IMR-90 (cell line): ENCODE measurements at regions not wholly inside any gene's neighbourhood (a gene's known extent, or its start where the extent isn't known, plus 50 kb on each side); places are given as distances from the start of the nearest gene placed in this dataset.
A peak's percentile ranks its signal among the peaks of the same experiment; 100 is the strongest.

Source experiments
- ATAC-seq: fragments of 200-7000 bp; cut with Tn5 transposase; 2 replicates; pipeline ENCODE4 v1.9.1; 2020; ENCODE audit warnings: low read depth, mild to moderate bottlenecking, moderate library complexity
- BruUV-seq: library from RNA; stranded (reverse); fragments of 400-500 nt; replicated peaks from 2 replicates; lab custom pipeline; 2021; lab: Mats Ljungman, UMichigan
- CTCF ChIA-PET: fragments of 300-600 bp; formaldehyde crosslinking; extraction: SDS; loops from one replicate; lab custom pipeline; 2021; ENCODE audit warnings: antibody characterized with exemption; lab: Yijun Ruan, JAX
- POLR2A ChIA-PET: fragments of 300-600 bp; sonication (Branson Sonifier 250); formaldehyde crosslinking; loops from one replicate; lab custom pipeline; 2022; ENCODE audit warnings: antibody characterized with exemption; ENCODE audit not compliant: unreplicated experiment; lab: Charles Lee
- DNase-seq: peaks from one replicate; pipeline ENCODE4 v3.0.0; 2013
- H2AFZ ChIP-seq: replicated peaks from 2 replicates; pipeline ENCODE3; 2013; ENCODE audit warnings: low read length, mild to moderate bottlenecking; ENCODE audit not compliant: poor library complexity
- H2AK5ac ChIP-seq: 2 replicates; pipeline ENCODE4 v1.6.1; 2013; ENCODE audit warnings: low read depth, low read length, inconsistent platforms
- H2AK9ac ChIP-seq: replicated peaks from 2 replicates; pipeline ENCODE3; 2013; ENCODE audit warnings: mild to moderate bottlenecking, low read depth, low read length, moderate library complexity; ENCODE audit not compliant: poor library complexity
- H2BK120ac ChIP-seq: 2 replicates; pipeline ENCODE4 v1.6.1; 2013; ENCODE audit warnings: low read depth, low read length, inconsistent platforms
- H2BK15ac ChIP-seq: 3 replicates; pipeline ENCODE4 v1.6.1; 2013; ENCODE audit warnings: low read depth, low read length, inconsistent platforms
- H2BK20ac ChIP-seq: 2 replicates; pipeline ENCODE4 v1.6.1; 2013; ENCODE audit warnings: low read depth, mild to moderate bottlenecking, inconsistent platforms, low read length, moderate library complexity
- H2BK5ac ChIP-seq: 2 replicates; pipeline ENCODE4 v1.6.1; 2013; ENCODE audit warnings: mild to moderate bottlenecking, low read depth, low read length, inconsistent platforms; ENCODE audit not compliant: poor library complexity, severe bottlenecking
- H3K14ac ChIP-seq: replicated peaks from 2 replicates; pipeline ENCODE4 v1.6.1; 2013; ENCODE audit warnings: low read depth, low read length, inconsistent platforms
- H3K18ac ChIP-seq: 2 replicates; pipeline ENCODE4 v1.6.1; 2013; ENCODE audit warnings: low read depth, low read length, control low read depth
- H3K23ac ChIP-seq: 2 replicates; pipeline ENCODE4 v1.6.1; 2013; ENCODE audit warnings: low read depth, low read length, inconsistent platforms
- H3K27ac ChIP-seq: 2 replicates; pipeline ENCODE4 v1.5.1; 2013; ENCODE audit warnings: mild to moderate bottlenecking, control low read depth, low read length; ENCODE audit not compliant: insufficient read depth
- H3K27me3 ChIP-seq: 2 replicates; pipeline ENCODE4 v1.6.1; 2013; ENCODE audit warnings: low read length; ENCODE audit not compliant: control insufficient read depth, insufficient read depth
- H3K36me3 ChIP-seq: 2 replicates; pipeline ENCODE4 v1.6.1; 2013; ENCODE audit warnings: low read length, mixed read lengths; ENCODE audit not compliant: control insufficient read depth, insufficient read depth
- H3K4ac ChIP-seq: 2 replicates; pipeline ENCODE4 v1.6.1; 2013; ENCODE audit warnings: low read depth, low read length, inconsistent platforms
- H3K4me1 ChIP-seq: 2 replicates; pipeline ENCODE4 v1.6.1; 2013; ENCODE audit warnings: low read length, mixed read lengths; ENCODE audit not compliant: control insufficient read depth, insufficient read depth
- H3K4me2 ChIP-seq: 2 replicates; pipeline ENCODE4 v1.6.1; 2013; ENCODE audit warnings: low read depth, mild to moderate bottlenecking, control low read depth, low read length, moderate library complexity
- H3K4me3 ChIP-seq: 2 replicates; pipeline ENCODE4 v1.5.1; 2013; ENCODE audit warnings: low read depth, mild to moderate bottlenecking, control low read depth, low read length, moderate library complexity; ENCODE audit not compliant: insufficient read depth
- H3K56ac ChIP-seq: 2 replicates; pipeline ENCODE4 v1.6.1; 2013; ENCODE audit warnings: low read length, inconsistent platforms; ENCODE audit not compliant: insufficient read depth; ENCODE audit errors: extremely low read depth
- H3K79me1 ChIP-seq, 2 experiments: 2 replicates each; pipeline ENCODE4 v1.6.1; 2013; ENCODE audit warnings: low read length in 2 of 2, inconsistent platforms in 1 of 2, low read depth in 1 of 2
- H3K9ac ChIP-seq: 2 replicates; pipeline ENCODE4 v1.6.1; 2013; ENCODE audit warnings: low read depth, low read length, control low read depth
- H3K9me1 ChIP-seq: 2 replicates; pipeline ENCODE4 v1.6.1; 2013; ENCODE audit warnings: low read length, inconsistent platforms; ENCODE audit not compliant: insufficient read depth
- H3K9me3 ChIP-seq: 2 replicates; pipeline ENCODE4 v1.6.1; 2013; ENCODE audit warnings: low read length; ENCODE audit not compliant: control insufficient read depth, insufficient read depth
- H4K20me1 ChIP-seq: 2 replicates; pipeline ENCODE4 v1.6.1; 2013; ENCODE audit warnings: low read length, inconsistent platforms; ENCODE audit not compliant: insufficient read depth
- H4K5ac ChIP-seq: 2 replicates; pipeline ENCODE4 v1.6.1; 2013; ENCODE audit warnings: mild to moderate bottlenecking, low read depth, low read length, control low read depth
- H4K8ac ChIP-seq, 2 experiments: 2 replicates each; pipeline ENCODE4 v1.6.1; 2013; ENCODE audit warnings: low read depth in 2 of 2, low read length in 2 of 2, control low read depth in 1 of 2, inconsistent platforms in 1 of 2
- H4K91ac ChIP-seq: 2 replicates; pipeline ENCODE4 v1.6.1; 2013; ENCODE audit warnings: low read depth, low read length, inconsistent platforms; ENCODE audit not compliant: insufficient read depth
- BHLHE40 ChIP-seq: fragments of 150-350 bp; IDR thresholded peaks from 2 replicates; pipeline ENCODE4 v1.6.1; 2016; ENCODE audit warnings: mild to moderate bottlenecking, low read depth, low read length
- CEBPB ChIP-seq: IDR thresholded peaks from 2 replicates; pipeline ENCODE4 v1.6.1; 2012; ENCODE audit warnings: low read depth, low read length, improper control_type of control experiment
- CHD1 ChIP-seq: IDR thresholded peaks from 2 replicates; pipeline ENCODE4 v1.6.1; 2012; ENCODE audit warnings: low read depth, low read length, improper control_type of control experiment
- CTCF ChIP-seq: conservative IDR thresholded peaks from 2 replicates; pipeline ENCODE4 v1.5.1; 2012; ENCODE audit warnings: mild to moderate bottlenecking, low read depth, low read length, improper control_type of control experiment
- ELK1 ChIP-seq: fragments of 150-350 bp; IDR thresholded peaks from 2 replicates; pipeline ENCODE4 v1.6.1; 2016; ENCODE audit warnings: low read depth, mild to moderate bottlenecking, low read length, moderate library complexity, borderline replicate concordance
- FOS ChIP-seq: fragments of 150-350 bp; IDR thresholded peaks from 2 replicates; pipeline ENCODE4 v1.6.1; 2016; ENCODE audit warnings: low read depth, low read length
- MAFK ChIP-seq: IDR thresholded peaks from 2 replicates; pipeline ENCODE4 v1.6.1; 2012; ENCODE audit warnings: low read depth, low read length, improper control_type of control experiment
- MAZ ChIP-seq: IDR thresholded peaks from 2 replicates; pipeline ENCODE4 v1.6.1; 2012; ENCODE audit warnings: low read depth, mild to moderate bottlenecking, low read length, improper control_type of control experiment, moderate library complexity, borderline replicate concordance
- MXI1 ChIP-seq: IDR thresholded peaks from 2 replicates; pipeline ENCODE4 v1.6.1; 2012; ENCODE audit warnings: low read depth, mild to moderate bottlenecking, low read length, moderate library complexity, borderline replicate concordance
- NFE2L2 ChIP-seq: fragments of 150-350 bp; IDR thresholded peaks from 2 replicates; pipeline ENCODE4 v1.6.1; 2016; ENCODE audit warnings: low read depth, mild to moderate bottlenecking, low read length
- POLR2A ChIP-seq: IDR thresholded peaks from 2 replicates; pipeline ENCODE4 v1.6.1; 2012; ENCODE audit warnings: mild to moderate bottlenecking, low read depth, low read length
- RAD21 ChIP-seq: IDR thresholded peaks from 2 replicates; pipeline ENCODE4 v1.6.1; 2012; ENCODE audit warnings: low read length, improper control_type of control experiment
- RCOR1 ChIP-seq: IDR thresholded peaks from 2 replicates; pipeline ENCODE4 v1.6.1; 2012; ENCODE audit warnings: mild to moderate bottlenecking, low read length, improper control_type of control experiment; ENCODE audit not compliant: insufficient replicate concordance
- RFX5 ChIP-seq: IDR thresholded peaks from 2 replicates; pipeline ENCODE4 v1.8.0; 2012; ENCODE audit warnings: low read depth, mild to moderate bottlenecking, low read length, moderate library complexity
- SMC3 ChIP-seq: fragments of 150-350 bp; IDR thresholded peaks from 2 replicates; pipeline ENCODE4 v1.6.1; 2016; ENCODE audit warnings: low read depth, mild to moderate bottlenecking, antibody characterized with exemption, low read length, moderate library complexity
- dilution Hi-C: fragments of 300-500 bp; cut with HindIII; formaldehyde crosslinking; loops from one replicate; pipeline ENCODE4 v1.14.3; 2018; ENCODE audit warnings: low sequenced_read_pairs; ENCODE audit not compliant: unreplicated experiment
- in situ Hi-C: fragments of 300-500 bp; cut with MboI; formaldehyde crosslinking; loops from 3 replicates; pipeline ENCODE4 v1.14.3; 2019; ENCODE audit warnings: low sequenced_read_pairs, inconsistent platforms, mixed read lengths
- intact Hi-C: fragments of 100-400 bp; cut with micrococcal nuclease; formaldehyde crosslinking; loops from 2 replicates; pipeline ENCODE4 v1.10.0; 2022
- TF ChIP-seq, protein P1 (sequence below): fragments of 150-350 bp; IDR thresholded peaks from 2 replicates; pipeline ENCODE4 v1.6.1; 2017; ENCODE audit warnings: mild to moderate bottlenecking, antibody characterized with exemption, low read length, low read depth

DNA sequence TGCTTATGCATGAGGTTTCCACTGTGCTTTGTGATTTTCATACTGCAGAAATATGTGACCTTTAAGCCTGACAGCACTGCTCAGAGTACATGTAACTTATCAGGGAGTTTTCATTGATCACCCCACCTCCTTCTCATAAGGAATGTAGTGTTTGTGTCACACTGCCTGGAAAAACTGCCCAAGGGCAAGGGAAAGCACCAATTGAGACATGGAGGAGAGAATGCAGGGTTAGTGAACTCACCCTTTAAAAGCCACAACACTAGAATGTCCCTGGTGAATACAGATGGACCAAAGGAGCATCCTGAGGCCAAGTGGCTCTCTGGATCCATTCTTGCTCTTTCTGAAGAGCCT is 147.2 kb upstream of the SPATS2L start:
- Histone ChIP-seq H3K4me1 (peaks cover 13% of the 10 kb centered on the region), H2BK120ac (no peak overlapping the region), H2BK15ac (no peak overlapping the region), H2AFZ (no peak overlapping the region), H3K4me2 (no peak overlapping the region), H3K79me1 (no peaks in the 10 kb centered on the region), H3K56ac (no peak overlapping the region), H4K8ac (no peak overlapping the region), H3K36me3 (no peaks in the 10 kb centered on the region), H4K20me1 (no peaks in the 10 kb centered on the region), H3K27ac (no peak overlapping the region), H2BK5ac (no peak overlapping the region), H3K14ac (no peak overlapping the region), H4K5ac (no peak overlapping the region), H3K4ac (no peak overlapping the region), H2AK5ac (no peak overlapping the region), H3K27me3 (no peaks in the 10 kb centered on the region), H2BK20ac (no peak overlapping the region), H2AK9ac (no peak overlapping the region), H4K91ac (no peak overlapping the region), H3K18ac (no peak overlapping the region), H3K9ac (no peak overlapping the region), H3K23ac (no peak overlapping the region), H3K9me1 (no peaks in the 10 kb centered on the region; the same call in 1 of the 2 replicates), H3K4me3 (no peak overlapping the region), H3K9me3 (no peaks in the 10 kb centered on the region)
- intact Hi-C loops = loop anchor here (5.0 to 10.0 kb wide), 2 partner anchors 148 to 175 kb away; partner anchors contain the start of gene SPATS2L
- CTCF ChIA-PET = no interaction called here
- dilution Hi-C loops = no loop called here
- POLR2A ChIA-PET = no interaction called here
- peak; percentile 54 for ATAC-seq
- BruUV-seq = no TSS peak
- TF ChIP-seq MXI1 (no peak), MAFK (no peak), CEBPB (no peak), FOS (no peak), RCOR1 (no peak), MAZ (no peak), BHLHE40 (no peak), SMC3 (no peak), CTCF (no peak), RAD21 (no peak), CHD1 (no peak), NFE2L2 (no peak), RFX5 (no peak), POLR2A (no peak), ELK1 (no peak)
- TF ChIP-seq, protein P1, sequence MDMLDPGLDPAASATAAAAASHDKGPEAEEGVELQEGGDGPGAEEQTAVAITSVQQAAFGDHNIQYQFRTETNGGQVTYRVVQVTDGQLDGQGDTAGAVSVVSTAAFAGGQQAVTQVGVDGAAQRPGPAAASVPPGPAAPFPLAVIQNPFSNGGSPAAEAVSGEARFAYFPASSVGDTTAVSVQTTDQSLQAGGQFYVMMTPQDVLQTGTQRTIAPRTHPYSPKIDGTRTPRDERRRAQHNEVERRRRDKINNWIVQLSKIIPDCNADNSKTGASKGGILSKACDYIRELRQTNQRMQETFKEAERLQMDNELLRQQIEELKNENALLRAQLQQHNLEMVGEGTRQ = no peak
- in situ Hi-C loops = no loop called here
- DNase-seq = peak; percentile 24
